Neural cell (in vitro differentiated cells): ENCODE measurements at regions not wholly inside any gene's neighbourhood (a gene's known extent, or its start where the extent isn't known, plus 50 kb on each side); places are given as distances from the start of the nearest gene placed in this dataset.

Experiments used
- H2AFZ ChIP-seq: fragments of 200-600, 300-800 bp; sonication (generic), shearing (Covaris generic); 2 replicates; pipeline ENCODE4 v1.6.0; 2014; ENCODE audit warnings: low read depth, mild to moderate bottlenecking, antibody characterized with exemption, low read length, moderate library complexity
- H3F3A ChIP-seq: fragments of 200-600 bp; shearing (Covaris generic); 2 replicates; pipeline ENCODE4 v1.6.1; 2016; ENCODE audit warnings: mild to moderate bottlenecking, moderate library complexity, mixed read lengths, antibody characterized with exemption, low read length; ENCODE audit not compliant: insufficient read depth, poor library complexity, severe bottlenecking
- H3K27ac ChIP-seq: fragments of 200-600, 300-800 bp; sonication (generic), shearing (Covaris generic); 2 replicates; pipeline ENCODE4 v1.5.1; 2014; ENCODE audit warnings: mild to moderate bottlenecking, low read length, moderate library complexity
- H3K27me3 ChIP-seq: fragments of 300-800, 200-600 bp; sonication (generic), shearing (Covaris generic); 2 replicates; pipeline ENCODE4 v1.6.0; 2014; ENCODE audit warnings: mild to moderate bottlenecking, low read depth, low read length, moderate library complexity; ENCODE audit not compliant: insufficient read depth
- H3K36me3 ChIP-seq: fragments of 300-800, 200-600 bp; sonication (generic), shearing (Covaris generic); 2 replicates; pipeline ENCODE4 v1.5.1; 2014; ENCODE audit warnings: mild to moderate bottlenecking, antibody characterized with exemption, low read length, moderate library complexity; ENCODE audit not compliant: insufficient read depth
- H3K4me2 ChIP-seq: fragments of 300-800, 200-600 bp; sonication (generic), shearing (Covaris generic); 2 replicates; pipeline ENCODE4 v1.6.0; 2014; ENCODE audit warnings: mild to moderate bottlenecking, low read length
- H3K4me3 ChIP-seq: fragments of 300-800, 200-600 bp; sonication (generic), shearing (Covaris generic); 2 replicates; pipeline ENCODE4 v1.5.1; 2014; ENCODE audit warnings: mild to moderate bottlenecking, low read length, moderate library complexity
- H3K79me2 ChIP-seq: fragments of 200-600 bp; shearing (Covaris generic); replicated peaks from 2 replicates; pipeline ENCODE4 v1.6.0; 2014; ENCODE audit warnings: mild to moderate bottlenecking, low read length, moderate library complexity; ENCODE audit not compliant: insufficient read depth
- H3K9ac ChIP-seq: fragments of 300-800, 200-600 bp; sonication (generic), shearing (Covaris generic); 2 replicates; pipeline ENCODE4 v1.6.1; 2016; ENCODE audit warnings: mild to moderate bottlenecking, low read length, mixed read lengths
- H3K9me2 ChIP-seq: fragments of 200-600 bp; shearing (Covaris generic); 2 replicates; pipeline ENCODE4 v1.6.1; 2016; ENCODE audit warnings: mild to moderate bottlenecking, low read length, mixed read lengths; ENCODE audit not compliant: insufficient read depth
- H3K9me3 ChIP-seq: fragments of 200-600, 300-800 bp; sonication (generic), shearing (Covaris generic); 2 replicates; pipeline ENCODE4 v1.6.1; 2016; ENCODE audit warnings: mild to moderate bottlenecking, mixed run types, low read length, moderate library complexity, mixed read lengths
- H4K20me1 ChIP-seq: fragments of 200-600 bp; shearing (Covaris generic); 2 replicates; pipeline ENCODE4 v1.6.1; 2016; ENCODE audit warnings: mild to moderate bottlenecking, mixed run types; ENCODE audit not compliant: insufficient read depth
- EP300 ChIP-seq: fragments of 450-650 bp; conservative IDR thresholded peaks from 2 replicates; pipeline ENCODE4 v1.6.1; 2014; ENCODE audit warnings: antibody characterized with exemption, mild to moderate bottlenecking, moderate library complexity; ENCODE audit not compliant: poor library complexity, severe bottlenecking
- EZH2 ChIP-seq: fragments of 200-600, 300-800 bp; shearing (Covaris generic), sonication (generic); IDR thresholded peaks from 2 replicates; pipeline ENCODE4 v1.6.1; 2014; ENCODE audit warnings: antibody characterized with exemption, low read length, borderline replicate concordance, mild to moderate bottlenecking; ENCODE audit not compliant: insufficient read depth, poor library complexity, severe bottlenecking
- MXI1 ChIP-seq: fragments of 450-650 bp; conservative IDR thresholded peaks from 2 replicates; pipeline ENCODE4 v1.6.1; 2014; ENCODE audit warnings: antibody characterized with exemption, mild to moderate bottlenecking; ENCODE audit not compliant: poor library complexity, severe bottlenecking
- POLR2AphosphoS5 ChIP-seq: IDR thresholded peaks from 2 replicates; pipeline ENCODE4 v1.6.1; 2012
- RAD21 ChIP-seq: fragments of 450-650 bp; conservative IDR thresholded peaks from 2 replicates; pipeline ENCODE4 v1.6.1; 2014; ENCODE audit warnings: antibody characterized with exemption, mild to moderate bottlenecking, moderate library complexity
- SMC3 ChIP-seq: fragments of 450-650 bp; conservative IDR thresholded peaks from 2 replicates; pipeline ENCODE4 v1.6.1; 2014; ENCODE audit warnings: antibody characterized with exemption, mild to moderate bottlenecking, moderate library complexity; ENCODE audit not compliant: poor library complexity
- TAF1 ChIP-seq: IDR thresholded peaks from 2 replicates; pipeline ENCODE4 v1.6.1; 2012; ENCODE audit warnings: low read depth
- TF ChIP-seq, protein P1 (sequence below): IDR thresholded peaks from 2 replicates; pipeline ENCODE4 v1.6.1; 2012; ENCODE audit warnings: borderline replicate concordance
- TF ChIP-seq, protein P2 (sequence below): fragments of 450-650 bp; IDR thresholded peaks from 2 replicates; pipeline ENCODE4 v1.5.1; 2014; ENCODE audit warnings: antibody characterized with exemption, mild to moderate bottlenecking, moderate library complexity; ENCODE audit not compliant: poor library complexity, severe bottlenecking

GRCh38 chr3:150242220-150242936 is 165.7 kb upstream of the TSC22D2 start:
- no peak overlapping the region for H3K4me3 ChIP-seq
- H3K27me3 ChIP-seq: no peaks in the 10 kb centered on the region
- no peaks in the 10 kb centered on the region for H4K20me1 ChIP-seq
- H3K4me2 ChIP-seq: no peak overlapping the region
- no peaks in the 10 kb centered on the region for H3F3A ChIP-seq
- H3K9me3 ChIP-seq: no peaks in the 10 kb centered on the region
- no peak overlapping the region for H3K27ac ChIP-seq
- no peaks in the 10 kb centered on the region for H3K36me3 ChIP-seq
- no peak overlapping the region for H2AFZ ChIP-seq
- no peaks in the 10 kb centered on the region for H3K9me2 ChIP-seq
- no peak overlapping the region for H3K9ac ChIP-seq
- TF ChIP-seq POLR2AphosphoS5: no peak
- no peak for TF ChIP-seq TAF1
- no peak for TF ChIP-seq SMC3
- no peak for TF ChIP-seq EZH2
- TF ChIP-seq EP300: no peak
- TF ChIP-seq RAD21: no peak
- TF ChIP-seq, protein P1, sequence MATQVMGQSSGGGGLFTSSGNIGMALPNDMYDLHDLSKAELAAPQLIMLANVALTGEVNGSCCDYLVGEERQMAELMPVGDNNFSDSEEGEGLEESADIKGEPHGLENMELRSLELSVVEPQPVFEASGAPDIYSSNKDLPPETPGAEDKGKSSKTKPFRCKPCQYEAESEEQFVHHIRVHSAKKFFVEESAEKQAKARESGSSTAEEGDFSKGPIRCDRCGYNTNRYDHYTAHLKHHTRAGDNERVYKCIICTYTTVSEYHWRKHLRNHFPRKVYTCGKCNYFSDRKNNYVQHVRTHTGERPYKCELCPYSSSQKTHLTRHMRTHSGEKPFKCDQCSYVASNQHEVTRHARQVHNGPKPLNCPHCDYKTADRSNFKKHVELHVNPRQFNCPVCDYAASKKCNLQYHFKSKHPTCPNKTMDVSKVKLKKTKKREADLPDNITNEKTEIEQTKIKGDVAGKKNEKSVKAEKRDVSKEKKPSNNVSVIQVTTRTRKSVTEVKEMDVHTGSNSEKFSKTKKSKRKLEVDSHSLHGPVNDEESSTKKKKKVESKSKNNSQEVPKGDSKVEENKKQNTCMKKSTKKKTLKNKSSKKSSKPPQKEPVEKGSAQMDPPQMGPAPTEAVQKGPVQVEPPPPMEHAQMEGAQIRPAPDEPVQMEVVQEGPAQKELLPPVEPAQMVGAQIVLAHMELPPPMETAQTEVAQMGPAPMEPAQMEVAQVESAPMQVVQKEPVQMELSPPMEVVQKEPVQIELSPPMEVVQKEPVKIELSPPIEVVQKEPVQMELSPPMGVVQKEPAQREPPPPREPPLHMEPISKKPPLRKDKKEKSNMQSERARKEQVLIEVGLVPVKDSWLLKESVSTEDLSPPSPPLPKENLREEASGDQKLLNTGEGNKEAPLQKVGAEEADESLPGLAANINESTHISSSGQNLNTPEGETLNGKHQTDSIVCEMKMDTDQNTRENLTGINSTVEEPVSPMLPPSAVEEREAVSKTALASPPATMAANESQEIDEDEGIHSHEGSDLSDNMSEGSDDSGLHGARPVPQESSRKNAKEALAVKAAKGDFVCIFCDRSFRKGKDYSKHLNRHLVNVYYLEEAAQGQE: no peak
- TF ChIP-seq, protein P2, sequence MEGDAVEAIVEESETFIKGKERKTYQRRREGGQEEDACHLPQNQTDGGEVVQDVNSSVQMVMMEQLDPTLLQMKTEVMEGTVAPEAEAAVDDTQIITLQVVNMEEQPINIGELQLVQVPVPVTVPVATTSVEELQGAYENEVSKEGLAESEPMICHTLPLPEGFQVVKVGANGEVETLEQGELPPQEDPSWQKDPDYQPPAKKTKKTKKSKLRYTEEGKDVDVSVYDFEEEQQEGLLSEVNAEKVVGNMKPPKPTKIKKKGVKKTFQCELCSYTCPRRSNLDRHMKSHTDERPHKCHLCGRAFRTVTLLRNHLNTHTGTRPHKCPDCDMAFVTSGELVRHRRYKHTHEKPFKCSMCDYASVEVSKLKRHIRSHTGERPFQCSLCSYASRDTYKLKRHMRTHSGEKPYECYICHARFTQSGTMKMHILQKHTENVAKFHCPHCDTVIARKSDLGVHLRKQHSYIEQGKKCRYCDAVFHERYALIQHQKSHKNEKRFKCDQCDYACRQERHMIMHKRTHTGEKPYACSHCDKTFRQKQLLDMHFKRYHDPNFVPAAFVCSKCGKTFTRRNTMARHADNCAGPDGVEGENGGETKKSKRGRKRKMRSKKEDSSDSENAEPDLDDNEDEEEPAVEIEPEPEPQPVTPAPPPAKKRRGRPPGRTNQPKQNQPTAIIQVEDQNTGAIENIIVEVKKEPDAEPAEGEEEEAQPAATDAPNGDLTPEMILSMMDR: no peak
- no peak for TF ChIP-seq MXI1
- H3K79me2 ChIP-seq: no peaks in the 10 kb centered on the region

DNA sequence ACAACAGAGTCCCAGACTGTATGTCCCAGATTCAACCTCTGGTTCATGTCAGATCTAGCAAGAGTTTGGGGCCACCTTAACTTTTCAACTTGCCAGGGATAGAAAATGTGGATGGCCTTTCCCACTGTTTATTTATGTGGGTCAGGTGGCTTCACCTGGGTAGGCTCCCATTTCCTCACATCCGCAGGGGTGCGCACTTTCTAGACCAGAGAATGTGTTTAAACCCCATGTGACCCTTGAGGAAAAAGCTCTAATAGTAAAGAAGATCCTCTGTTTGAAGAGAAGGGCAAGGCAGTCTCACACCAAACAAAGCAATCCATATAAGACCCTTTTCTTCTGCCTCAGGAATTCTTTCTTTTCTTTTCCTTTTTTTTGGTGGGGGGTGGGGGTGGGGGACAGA is 167.2 kb upstream of the TSC22D2 start:
- Histone ChIP-seq H3K36me3 (no peaks in the 10 kb centered on the region), H4K20me1 (no peaks in the 10 kb centered on the region), H3K9me2 (no peaks in the 10 kb centered on the region), H3K27me3 (no peaks in the 10 kb centered on the region), H3K9ac (no peak overlapping the region), H3F3A (no peaks in the 10 kb centered on the region), H3K79me2 (no peaks in the 10 kb centered on the region), H2AFZ (no peak overlapping the region), H3K4me3 (no peak overlapping the region), H3K4me2 (no peak overlapping the region), H3K9me3 (no peaks in the 10 kb centered on the region), H3K27ac (no peak overlapping the region)
- no peak for TF ChIP-seq EZH2
- no peak for TF ChIP-seq POLR2AphosphoS5
- TF ChIP-seq, protein P2: no peak
- TF ChIP-seq, protein P1: no peak
- TF ChIP-seq MXI1: no peak
- TF ChIP-seq EP300: no peak
- TF ChIP-seq TAF1: no peak
- no peak for TF ChIP-seq RAD21
